ENCODE measurements at regions not wholly inside any gene's neighbourhood (a gene's known extent, or its start where the extent isn't known, plus 50 kb on each side); places are given as distances from the start of the nearest gene placed in this dataset.
"Not testable (repeated sequence)": the region's sequence is repeated elsewhere in the genome, so short reads cannot be mapped to it uniquely, and the experiment has no call there.

- no peak for DNase-seq (ENCODE audit: low read depth in 2 of 2)
Observed at GRCh38 chr6:87766211-87766610, 64.2 kb upstream of the AKIRIN2 start.

DNA sequence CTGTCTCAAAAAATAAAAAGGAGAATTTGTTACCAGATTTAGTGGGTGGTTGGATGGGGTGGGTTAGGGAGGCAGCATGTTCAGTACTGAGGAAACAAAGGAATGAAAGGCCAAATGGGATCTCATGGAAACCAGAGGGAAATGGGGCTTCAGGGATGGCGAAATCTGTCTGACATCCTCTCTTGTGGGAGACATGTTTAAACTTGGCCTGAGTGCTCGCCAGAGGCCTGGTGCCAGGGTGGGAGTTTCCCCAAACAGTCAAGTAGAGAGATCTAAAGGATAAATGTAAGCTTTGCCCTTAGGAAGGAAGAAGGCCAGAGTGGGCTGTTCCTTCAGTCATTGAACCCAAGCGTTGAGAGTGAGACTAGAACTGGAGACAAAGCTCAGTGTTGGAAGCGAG is 61.9 kb upstream of the AKIRIN2 start:
- no peak for DNase-seq (ENCODE audit: low read depth in 2 of 2)

DNA sequence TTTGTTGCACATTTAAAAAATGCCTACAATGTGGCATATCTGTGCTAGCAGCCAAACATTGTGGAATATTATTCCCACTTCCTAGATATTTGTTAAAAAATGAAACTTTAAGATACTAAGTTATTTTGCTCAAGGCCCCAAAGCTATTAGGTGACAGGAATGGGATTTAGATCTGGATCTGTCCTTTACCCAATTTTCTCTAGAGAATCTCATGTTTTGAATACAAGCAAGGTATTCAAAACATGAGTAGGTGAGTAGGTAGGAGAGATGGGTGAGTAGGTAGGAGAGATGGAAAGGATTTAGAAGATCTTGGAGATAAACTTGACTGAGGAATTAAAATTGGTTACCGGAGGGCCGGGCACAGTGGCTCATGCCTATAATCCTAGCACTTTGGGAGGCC is 61.2 kb upstream of the AKIRIN2 start:
- DNase-seq (ENCODE audit: low read depth in 2 of 2): no peak

DNA sequence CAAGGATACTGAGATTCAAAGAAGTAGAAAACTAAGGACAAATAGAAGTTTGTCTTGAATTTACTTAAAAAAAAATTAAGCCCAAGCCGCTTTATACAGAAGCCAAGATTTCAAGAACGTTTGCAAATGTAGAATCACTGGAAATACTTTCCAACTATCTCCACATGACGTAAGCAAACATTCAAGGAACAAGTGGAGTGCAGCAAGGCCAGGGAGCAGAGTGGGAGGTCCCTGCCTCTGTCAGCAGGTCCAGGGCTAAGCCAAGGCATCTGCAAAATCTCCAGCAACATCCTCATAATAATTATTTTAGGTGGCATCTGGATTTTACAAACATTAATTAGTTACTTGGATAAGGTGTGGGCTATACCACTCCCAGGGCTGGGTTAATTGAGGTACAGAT is 60.1 kb upstream of the AKIRIN2 start:
- DNase-seq (ENCODE audit: low read depth in 2 of 2): no peak

DNA sequence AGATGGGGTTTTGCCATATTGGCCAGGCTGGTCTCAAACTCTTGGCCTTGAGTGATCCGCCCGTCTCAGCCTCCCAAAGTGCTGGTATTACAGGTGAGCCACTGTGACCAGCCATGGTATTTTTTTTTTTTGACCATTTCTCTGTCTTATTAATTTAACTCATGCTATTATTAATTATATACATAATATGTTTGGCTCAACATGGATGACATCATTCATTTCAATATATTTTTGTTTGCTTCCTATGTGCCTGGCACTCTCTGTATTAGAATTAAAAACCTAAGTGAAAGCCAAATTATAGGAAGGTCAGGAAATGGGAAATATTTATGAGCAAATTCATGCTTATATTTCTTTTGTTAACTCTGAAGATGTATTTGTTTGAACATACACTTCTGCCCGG is 55.8 kb upstream of the AKIRIN2 start:
- no peak for DNase-seq (ENCODE audit: low read depth in 2 of 2)

- peak; percentile 4 to 40 for DNase-seq (ENCODE audit: low read depth in 2 of 2)
Observed at GRCh38 chr6:87756858-87757257, 54.8 kb upstream of the AKIRIN2 start.

DNA sequence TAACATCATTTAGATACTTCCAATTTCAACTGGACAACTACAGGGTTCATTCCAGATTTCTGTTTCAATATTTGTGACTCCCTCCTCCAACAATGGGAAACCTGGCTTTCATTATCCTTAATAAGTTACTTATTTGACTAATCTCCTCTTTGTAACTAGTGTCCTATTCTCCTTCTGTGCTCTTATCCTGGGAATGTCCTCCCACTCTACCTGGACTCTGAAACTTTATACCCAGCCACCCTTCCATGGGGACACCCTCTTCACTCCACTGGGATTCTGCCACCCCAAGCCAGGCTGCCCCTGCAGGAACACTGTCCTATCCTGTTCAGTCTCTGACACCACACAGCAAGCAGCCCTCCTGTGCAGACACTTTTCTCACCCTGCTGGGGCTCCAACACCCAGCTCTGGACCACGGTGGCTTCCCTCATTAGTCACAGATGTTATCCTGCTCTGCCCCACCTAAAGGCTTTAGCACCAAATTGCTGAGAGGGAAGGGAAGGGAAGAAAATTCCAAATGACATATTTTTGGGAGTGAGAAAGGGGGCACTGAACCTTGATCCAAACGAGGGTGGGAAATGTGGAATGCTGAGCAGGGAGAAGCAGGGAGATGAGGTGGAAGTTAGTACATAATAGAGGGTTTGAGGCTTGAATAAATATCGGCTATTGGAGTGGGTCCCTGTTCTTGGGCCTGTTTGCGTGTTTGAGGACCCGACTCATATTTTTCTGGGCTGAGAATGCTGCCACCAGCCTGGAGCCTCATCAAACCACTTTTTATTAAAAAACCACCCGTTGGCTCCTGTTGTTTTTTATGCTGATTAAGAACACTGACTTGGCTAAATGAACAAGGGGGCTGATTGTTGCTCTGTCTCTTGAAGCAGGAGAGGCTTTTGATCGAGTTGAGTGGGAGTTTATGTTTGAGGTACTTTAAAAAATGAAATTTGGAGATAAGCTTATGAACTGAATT is 54.0 kb upstream of the AKIRIN2 start:
- DNase-seq (ENCODE audit: low read depth in 2 of 2): no peak

DNA sequence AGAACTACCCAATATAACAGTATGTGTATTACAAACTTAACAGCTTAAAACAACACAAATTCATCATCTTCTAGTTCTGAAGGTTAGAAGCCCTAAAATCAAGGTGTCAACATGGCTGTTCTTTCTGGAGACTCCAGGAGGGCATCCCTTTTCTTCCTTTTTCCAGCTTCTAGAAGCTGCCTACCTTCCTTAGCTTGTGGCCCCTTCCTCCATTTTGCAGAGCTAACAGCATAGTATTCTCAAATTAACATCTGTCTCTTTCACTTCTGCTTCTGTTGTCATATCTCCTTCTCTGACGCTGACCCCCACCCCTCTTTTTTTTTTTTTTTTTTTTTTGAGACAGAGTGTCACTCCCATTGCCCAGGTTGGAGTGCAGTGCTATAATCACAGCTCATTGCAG is 52.8 kb upstream of the AKIRIN2 start:
- no peak for DNase-seq (ENCODE audit: low read depth in 2 of 2)

GRCh38 chr6:87753131-87753685 is 51.2 kb upstream of the AKIRIN2 start:
- no peak for DNase-seq (ENCODE audit: low read depth in 2 of 2)

GRCh38 chr6:87752503-87752902 is 50.5 kb upstream of the AKIRIN2 start:
- DNase-seq (ENCODE audit: low read depth in 2 of 2): not testable (repeated sequence)

Data from activated CD8-positive, alpha-beta memory T cell treated with anti-CD3 and anti-CD28 coated beads for 4 hours (primary cell).